ENCODE measurements at regions not wholly inside any gene's neighbourhood (a gene's known extent, or its start where the extent isn't known, plus 50 kb on each side); places are given as distances from the start of the nearest gene placed in this dataset.

DNA sequence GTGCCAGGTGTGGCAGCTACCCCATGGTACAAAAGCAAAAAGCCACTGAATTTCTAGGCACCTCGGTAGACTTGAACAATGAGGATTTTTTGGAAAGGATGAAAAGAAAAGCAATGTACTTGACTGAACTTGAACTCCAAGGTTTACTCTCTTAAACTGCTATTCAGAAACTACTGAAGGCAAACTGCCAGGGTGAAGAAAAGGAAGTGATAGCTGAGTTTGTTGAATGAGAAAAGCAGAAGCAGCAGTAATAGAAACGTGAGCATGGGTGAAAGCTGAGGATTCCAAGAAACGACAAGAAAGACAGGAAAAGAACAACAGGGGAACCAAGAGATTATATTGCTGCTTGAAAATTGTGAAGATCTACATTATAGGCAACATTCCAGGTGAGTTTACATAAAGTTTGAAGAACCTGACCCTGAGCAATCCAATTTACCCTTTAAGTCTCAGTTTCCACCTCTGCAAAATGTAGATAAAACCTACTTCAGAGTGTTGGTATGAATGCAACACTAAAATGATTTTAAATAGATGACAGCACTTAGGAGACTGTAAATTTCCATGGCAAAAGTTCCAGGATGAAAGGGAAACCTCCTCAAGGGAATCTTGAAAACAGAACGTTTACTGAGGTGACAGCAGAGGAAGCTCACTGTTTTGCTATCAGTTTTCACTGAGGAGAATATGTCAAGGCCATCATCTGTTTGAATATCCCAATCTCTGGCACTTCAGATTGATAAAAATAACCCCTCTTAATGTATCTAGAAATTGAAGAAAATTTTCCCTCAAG is 245.8 kb downstream of the SPATA31D1 start:
- DNase-seq = no peak

DNA sequence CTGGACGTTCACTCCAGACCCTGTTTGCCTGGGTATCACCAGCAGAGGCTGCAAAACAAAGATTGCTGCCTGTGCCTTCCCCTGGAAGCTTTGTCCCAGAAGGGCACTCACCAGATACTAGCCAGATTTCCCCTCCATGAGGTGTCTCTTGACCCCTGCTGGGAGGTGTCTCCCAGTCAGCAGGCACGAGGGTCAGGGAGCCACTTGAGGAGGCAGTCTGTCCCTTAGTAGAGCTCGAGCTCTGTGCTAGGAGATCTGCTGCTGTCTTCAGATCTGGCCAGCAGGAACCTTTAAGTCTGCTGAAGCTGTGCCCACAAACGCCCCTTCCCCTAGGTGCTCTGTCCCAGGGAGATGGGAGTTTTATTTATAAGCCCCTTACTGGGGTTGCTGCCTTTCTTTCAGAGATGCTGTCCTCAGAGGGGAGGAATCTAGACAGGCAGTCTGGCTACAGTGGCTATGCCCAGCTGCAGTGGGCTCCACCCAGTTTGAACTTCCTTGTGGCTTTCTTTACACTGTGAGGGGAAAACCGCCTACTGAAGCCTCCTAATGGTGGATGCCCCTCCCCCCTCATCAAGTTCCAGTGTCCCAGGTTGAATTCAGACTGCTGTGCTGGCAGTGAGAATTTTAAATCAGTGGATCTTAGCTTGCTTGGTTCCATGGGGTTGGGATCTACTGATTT is 253.9 kb downstream of the SPATA31D1 start:
- DNase-seq = no peak

DNA sequence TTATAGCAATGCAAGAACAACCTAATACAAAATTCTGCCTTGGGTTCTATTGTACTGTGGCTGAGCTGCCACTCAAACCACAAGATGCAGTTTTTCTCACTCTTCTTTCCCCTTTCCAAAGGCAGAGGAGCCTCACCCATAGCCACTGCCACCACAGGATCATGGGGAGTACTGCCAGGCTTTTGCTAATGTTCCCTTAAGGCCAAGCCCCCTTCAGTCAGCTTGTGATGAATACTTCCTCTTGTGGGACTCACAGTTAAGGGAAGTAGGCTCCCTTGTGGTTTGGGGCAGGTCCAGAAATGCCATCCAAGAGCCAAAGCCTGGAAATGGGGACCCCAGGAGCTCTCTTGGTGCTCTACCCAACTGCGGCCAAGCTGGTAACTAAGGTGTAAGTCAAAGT is 258.7 kb downstream of the SPATA31D1 start:
- DNase-seq = no peak

DNA sequence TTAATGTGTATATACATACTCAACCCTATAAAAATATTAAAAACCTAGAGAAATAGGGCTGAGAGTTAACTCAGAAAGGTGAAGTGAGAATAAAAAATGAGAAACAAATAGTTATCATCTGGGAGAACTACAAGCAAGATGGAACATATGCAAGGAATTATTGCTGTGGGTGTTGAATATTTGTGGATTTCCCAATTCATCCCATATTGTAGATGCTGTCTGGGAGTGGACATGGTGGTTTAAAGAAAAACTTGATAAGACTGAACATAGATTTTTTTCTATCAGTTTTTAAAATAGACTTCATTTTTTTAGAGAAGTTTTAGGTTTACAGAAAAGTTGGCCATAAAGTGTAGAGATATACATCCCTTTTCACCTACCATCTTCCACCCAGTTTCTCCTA is 263.5 kb downstream of the SPATA31D1 start:
- DNase-seq = no peak

DNA sequence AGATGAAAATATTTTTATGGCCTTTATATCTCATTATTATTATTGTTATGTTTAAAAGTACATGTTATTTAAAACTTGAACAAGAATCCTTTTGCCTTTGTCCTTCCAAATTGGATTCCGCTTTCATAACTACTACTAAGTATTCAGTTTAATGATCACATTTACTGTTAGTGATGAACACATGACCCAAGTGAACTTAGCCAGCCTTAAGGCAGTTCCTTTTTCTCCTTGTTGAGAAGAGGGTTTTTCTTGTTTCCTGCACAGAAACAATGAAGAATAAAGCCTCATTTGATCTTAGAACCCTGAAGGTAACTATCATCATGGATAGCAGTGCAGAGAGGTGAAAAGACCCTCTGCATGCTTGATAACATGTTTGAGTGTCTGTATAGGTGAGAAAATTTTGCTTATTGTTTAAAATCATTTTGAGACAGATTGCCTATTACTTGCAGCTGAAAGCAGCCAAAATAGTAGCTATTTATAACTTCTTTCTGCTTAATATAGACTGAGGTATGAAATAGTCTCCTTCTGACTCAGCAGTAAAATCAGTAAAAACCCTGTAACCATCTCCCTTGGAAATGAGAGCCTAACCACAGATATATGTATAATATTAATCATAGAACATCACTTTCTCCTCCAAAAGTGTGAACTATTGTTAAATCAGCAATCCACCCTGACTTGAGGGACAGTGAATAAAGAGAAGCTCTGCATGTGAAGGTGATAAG is 266.2 kb downstream of the SPATA31D1 start:
- no peak for DNase-seq

DNA sequence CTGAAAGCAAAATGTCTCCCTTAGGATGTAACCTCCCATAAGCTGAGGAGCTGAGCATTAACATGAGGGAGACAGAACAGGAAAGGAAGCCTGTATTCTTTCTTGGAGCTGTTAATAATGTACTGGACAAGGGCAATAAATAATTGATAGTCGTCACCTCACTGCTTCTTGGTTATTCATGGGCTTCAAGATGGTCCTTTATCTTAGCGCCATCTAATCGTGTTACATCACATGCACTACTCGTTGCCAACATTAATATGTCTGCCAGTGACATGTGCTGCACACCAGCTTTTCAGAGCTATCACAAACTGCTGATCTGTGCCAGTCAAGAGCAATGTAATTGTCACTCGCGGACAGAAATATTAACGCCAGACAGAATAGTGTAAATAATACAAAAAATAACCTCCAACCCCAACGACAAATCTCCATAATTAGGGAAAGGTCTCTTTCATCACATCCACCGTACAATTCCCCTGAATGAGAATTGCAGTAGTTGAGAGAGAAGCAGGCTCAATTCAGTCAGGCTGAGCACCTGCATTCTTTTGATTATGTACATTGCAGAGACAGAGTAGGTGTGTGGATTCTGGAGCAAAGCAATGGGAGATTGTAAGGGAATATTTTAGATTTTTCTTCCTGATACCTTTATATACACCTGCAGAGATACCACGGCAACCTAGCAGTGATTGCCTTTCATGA is 267.1 kb downstream of the SPATA31D1 start:
- DNase-seq = no peak

DNA sequence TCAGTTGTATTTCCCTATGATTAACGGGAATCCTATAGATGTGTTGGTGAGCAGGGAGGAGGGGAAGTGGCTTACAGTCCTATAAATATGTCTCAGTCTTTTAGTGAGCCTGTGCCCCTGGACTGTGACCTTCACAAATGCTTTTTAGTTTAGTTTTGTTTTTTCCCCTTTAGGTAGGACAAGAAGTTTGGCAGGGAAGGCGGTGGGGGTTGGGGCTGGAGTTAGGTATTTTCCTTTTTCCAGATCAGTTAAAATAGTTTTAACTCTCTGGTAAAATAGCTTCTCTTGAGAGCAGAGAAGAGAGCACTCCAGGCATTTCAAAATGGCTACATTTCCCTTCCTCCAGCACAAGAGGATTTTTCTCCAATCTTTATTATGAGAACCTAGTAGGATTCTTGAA is 272.1 kb downstream of the SPATA31D1 start:
- no peak for DNase-seq

DNA sequence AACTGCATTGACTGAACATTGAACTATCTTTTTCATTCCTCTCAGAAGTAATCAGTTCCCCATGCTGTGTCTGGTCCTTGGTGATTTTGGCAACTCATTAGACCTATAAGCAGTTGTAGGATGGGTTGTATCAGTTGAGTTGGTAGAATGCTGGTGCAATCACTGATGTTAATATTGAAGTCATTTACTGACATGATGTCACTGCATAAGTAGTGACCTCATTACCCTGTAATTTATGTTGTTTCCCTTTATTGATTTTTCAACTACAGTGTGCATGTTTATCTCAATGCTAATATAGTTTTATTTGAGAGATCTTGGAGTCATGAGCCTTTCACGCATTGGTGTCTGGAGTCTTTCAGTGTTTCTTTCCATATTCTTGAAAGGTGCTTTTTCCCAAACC is 275.0 kb downstream of the SPATA31D1 start:
- no peak for DNase-seq

DNA sequence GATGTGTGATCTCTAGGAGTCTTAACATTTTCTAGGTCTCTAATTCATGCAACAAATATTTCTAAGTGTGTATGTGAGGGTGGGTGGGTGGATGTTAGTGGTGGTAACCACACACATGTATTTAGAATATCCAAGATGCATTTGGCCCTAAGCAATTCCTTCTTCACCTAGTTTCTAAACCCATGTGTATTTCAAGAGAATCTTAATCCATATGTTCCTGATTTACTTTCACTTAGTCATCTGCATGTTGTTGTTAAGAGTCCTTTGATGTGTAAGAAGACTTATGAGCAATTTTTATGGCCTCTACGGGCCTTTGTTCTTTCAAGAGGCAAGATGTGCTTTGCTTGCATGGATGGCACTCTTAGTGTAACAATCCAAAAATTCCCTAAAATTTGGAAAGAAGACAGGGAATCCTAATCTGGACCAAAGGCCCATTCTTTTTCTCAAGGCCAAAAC is 282.6 kb downstream of the SPATA31D1 start:
- no peak for DNase-seq

DNA sequence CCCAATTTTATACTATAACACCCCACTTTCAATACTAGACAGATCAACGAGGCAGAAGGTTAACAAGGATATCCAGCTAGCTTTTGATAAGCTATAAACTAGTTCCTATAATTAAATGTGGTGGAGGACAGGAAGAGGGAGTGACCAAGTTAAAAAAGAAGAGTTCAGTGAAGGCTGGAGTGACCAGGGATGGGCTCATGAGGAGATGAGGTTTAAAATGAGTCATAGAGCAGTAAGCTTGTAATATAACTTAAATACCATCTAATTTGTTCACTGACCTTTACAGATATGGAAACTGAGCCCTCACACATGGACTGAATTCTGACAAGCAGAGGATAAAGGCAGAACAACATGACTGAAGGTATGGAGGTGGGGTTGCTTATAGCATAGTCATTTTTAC is 284.5 kb downstream of the SPATA31D1 start:
- no peak for DNase-seq

DNA sequence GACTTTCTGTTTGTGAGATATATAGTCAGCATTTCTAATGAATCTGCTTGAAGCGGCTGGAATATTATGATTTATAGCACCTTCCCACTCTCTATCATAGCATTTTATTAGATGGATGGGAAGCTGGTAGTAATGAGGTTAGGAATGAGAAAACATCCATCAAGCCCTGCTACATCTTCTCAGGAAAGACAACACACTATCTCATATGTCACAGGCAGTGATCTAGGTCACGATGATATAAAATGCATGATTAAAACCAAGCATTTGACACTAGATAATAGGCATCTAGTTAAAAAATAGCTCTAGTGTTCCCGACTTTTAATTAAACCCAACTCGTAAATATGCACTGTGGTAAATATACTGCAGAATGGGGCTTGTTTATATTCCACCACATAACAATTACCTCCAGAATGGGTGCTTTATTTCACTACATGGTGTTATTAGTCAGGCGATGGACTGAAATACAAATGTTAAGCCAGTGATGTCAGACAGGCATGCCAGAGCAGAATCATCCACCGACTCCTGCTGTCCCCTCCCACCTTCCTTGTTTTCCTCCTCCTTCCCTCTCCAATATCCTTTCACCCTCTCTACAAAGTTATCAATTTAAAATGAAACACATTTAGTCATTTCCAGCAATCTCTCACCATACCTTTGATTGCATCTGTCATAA is 286.8 kb downstream of the SPATA31D1 start:
- DNase-seq = no peak

DNA sequence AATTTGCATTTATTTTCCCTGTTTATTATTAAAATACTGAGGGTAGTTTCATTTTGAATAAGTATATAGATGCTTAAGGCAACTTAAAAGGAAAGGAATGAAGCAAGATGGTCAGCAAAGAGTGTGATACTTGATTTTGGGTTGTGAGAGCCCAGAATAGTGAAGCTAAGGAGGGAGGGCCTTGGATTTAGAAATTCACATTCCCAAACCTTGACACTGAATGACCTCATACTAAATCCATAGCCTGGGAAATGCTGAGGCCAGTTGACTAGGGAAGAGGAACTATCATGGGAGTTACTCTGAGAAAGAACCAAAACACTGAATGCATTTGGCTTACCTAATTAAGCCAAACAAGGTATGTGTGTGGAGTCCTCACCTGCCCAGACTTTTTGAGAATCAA is 292.5 kb downstream of the SPATA31D1 start:
- DNase-seq = no peak

DNA sequence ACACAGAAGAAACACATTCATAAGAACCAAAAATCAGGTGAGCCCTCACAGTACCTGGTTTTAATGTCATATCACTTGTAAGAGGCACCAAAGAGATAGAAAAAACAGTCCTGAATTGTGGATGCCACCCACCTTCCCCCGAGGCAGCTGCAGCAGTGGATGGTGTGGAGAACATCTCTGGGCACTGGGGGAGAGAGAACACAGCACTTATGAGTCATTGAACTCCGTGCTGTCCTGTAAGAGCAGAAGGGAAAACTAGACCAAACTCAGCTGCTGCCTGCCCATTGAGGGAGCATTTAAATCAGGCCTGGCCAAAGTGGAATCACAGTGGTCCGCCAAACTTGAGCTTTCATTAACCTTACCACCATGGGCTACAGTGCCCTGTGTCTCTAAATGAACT is 296.2 kb downstream of the SPATA31D1 start:
- no peak for DNase-seq

DNA sequence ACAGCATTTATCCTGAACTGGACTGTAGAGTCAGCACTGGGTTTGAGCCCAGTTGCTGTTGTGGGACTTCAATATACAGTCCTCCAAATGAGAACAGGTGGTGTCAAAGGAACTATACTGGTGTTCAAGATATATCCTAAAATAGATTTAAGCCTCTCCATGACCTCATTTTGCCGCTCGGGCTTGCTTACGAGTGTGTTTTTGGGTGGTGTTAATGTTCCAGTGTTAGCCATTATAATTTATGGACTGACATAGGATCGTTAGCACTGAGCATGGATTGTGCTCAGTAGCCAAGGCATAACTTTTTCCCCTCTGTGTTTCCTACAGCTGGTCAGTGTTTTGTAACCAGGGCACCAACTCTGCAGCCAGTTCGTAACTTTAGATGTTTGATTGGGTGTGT is 306.6 kb downstream of the SPATA31D1 start:
- DNase-seq = no peak

DNA sequence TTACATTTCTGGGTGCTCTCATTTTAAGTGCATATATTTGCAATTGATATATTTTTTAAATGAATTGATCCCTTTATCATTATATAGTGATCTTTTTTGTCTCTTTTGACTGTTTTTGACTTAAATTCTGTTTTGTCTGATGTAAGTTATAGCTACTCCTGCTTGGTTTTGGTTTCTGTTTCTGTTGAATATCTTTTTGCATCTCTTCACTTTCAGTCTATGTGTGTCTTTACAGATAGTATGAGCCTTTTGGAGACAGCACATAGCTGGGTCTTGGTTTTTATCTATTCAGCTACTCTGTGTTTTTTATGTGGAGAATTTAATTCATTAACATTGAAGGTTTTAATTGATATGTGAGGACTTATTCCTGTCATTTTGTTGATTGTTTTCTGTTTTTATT is 311.3 kb downstream of the SPATA31D1 start:
- no peak for DNase-seq

DNA sequence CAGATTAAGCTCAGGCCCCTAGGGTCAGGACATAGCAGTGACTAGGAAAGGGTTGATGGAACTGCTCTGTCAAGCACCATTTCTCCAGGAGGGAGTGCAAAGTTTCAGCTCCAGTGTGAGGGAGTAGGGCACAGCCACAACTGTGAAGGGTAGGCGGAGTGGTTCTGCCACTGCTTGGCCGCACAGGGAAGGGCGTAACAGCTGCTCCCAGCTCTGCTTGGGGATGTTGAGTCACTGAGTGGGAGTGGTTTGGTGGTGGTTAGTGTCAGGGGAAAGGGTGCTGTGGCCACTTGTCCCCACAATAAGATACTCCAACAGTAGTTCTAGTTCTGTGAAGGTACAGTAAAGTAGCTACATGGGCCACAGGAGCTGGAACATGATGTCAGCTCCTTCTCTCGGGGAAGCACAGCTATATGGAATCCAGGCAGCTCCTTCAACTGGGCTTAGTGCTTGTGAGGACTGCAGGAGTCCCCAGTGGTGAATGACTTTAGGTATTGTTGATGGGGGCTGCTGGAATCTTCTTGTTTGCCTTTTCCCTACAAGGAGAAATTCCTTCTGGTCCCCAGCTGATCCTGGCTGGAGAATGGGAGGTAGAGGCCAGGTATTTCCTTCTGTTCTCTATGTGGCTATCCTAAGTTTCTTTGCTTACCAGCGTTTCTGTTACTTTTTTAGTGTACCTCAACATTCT is 314.5 kb downstream of the SPATA31D1 start:
- no peak for DNase-seq

DNA sequence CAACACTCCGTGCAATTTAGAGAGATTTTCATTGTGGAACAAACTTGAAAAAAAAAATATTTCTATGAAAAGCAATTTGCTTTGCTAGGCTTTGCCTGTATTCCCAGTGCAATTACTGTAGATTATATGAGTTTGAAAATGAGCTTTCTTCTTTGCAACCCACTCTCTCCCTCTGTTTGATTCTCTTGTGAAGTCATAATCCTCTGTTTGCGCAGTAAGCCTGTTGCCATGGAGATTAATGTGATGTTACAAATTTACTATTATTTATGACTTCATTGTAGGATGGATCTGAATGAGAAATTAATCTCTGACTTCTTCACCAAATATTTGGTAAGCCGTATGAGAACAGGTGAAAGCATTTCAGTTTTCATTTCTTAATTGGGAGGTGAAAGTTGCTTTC is 320.3 kb downstream of the SPATA31D1 start:
- DNase-seq = no peak

DNA sequence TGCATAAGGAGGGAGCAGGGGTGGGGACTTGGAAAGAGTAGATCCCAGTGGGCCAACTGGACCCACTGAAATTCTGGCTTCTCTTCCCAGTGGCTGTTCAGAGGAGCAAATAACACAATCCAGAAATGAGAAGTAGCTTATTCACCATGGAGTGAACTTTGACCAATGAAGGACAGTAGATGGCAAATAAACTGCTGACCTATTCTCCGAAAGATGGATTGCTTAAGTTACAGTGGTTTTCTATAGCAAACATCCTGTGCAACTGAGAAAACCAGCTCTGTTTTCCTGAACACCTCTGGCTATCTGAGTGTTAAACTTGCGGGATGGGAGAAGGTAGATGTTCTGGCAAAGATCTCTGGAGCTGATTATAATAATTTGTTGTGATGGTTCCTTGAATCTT is 325.1 kb downstream of the SPATA31D1 start:
- no peak for DNase-seq

DNA sequence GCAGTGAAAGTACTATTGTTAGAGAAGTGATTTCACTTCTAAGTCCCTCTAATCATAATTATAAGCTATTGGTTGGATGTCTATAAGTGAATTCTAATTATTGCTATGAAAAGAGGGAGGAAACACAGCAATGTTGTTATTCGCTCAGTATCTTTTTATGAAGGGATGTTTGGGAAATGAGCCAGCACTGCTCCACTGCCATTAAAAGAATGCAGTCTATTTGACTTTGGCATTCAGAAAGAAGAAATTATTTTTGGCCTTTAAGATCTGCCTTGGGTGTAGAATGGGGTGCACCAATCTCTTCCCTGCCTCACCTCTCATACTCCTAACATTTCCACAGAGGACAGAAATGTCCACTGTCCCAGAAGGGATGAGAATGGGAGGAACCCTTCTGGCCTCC is 332.0 kb downstream of the SPATA31D1 start:
- no peak for DNase-seq

DNA sequence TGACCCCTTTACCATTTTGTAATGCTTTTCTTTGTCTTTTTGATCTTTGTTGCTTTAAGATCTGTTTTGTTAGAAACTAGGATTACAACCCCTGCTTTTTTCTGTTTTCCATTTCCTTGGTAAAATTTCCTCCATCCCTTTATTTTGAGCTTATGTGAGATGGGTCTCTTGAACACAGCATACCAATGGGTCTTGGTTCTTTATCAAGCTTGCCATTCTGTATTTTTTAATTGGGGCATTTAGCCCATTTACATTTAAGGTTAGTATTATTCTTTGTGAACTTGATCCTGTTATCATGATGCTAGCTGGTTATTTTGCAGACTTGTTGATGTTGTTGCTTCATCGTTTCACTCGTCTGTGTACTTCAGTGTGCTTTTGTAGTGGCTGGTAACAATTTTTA is 337.3 kb downstream of the SPATA31D1 start:
- DNase-seq = no peak

DNA sequence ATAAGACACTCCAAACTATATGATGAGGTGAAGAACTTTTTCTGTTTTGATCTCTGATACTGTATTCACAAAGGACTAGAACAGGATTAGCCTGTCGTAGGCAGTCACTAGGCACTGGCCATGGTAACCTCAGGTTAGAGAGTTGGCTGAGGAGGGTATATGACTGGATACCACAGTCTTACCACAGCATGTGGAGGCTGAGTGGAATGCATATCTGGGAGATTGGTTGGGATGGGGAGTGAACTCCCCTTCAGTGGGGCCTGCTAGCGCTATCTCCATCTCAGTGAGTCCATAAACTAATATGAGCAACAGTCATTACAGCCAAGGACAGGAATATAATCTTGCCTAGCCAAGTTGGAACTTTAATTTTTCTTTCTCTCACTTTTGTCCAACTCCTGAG is 339.1 kb downstream of the SPATA31D1 start:
- DNase-seq = no peak

DNA sequence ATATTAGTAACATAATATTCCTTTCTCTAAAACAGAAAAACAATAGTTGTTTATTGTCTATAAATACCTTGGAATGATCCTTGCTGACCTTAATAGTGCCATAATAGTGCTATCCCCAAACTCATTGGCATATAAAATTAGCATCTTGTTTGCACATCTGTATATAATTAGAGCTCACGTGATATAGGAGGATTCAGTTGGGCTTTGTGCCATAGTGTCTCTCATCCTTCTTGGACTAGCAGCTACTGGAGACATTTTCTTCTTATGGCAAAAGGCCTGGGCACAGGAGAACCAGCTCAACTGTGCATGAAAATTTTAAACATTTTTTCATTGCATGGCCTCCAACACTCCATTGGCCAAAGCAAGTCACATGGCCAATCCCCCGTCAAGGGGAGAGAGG is 342.5 kb downstream of the SPATA31D1 start:
- DNase-seq = no peak
